ENCODE measurements at regions not wholly inside any gene's neighbourhood (a gene's known extent, or its start where the extent isn't known, plus 50 kb on each side); places are given as distances from the start of the nearest gene placed in this dataset.

- TF ChIP-seq CTCF (IDR thresholded peaks at IDR 0.05) (no peak), EP300 (IDR thresholded peaks at IDR 0.05; ENCODE audit: low read depth) (no peak)
Observed at GRCh38 chr2:236754271-236754944, 184.8 kb downstream of the ACKR3 start.
